ENCODE measurements at regions not wholly inside any gene's neighbourhood (a gene's known extent, or its start where the extent isn't known, plus 50 kb on each side); places are given as distances from the start of the nearest gene placed in this dataset.

GRCh38 chr18:41331661-41332060, 623.4 kb upstream of the PIK3C3 start:
- DNase-seq = no peak

DNA sequence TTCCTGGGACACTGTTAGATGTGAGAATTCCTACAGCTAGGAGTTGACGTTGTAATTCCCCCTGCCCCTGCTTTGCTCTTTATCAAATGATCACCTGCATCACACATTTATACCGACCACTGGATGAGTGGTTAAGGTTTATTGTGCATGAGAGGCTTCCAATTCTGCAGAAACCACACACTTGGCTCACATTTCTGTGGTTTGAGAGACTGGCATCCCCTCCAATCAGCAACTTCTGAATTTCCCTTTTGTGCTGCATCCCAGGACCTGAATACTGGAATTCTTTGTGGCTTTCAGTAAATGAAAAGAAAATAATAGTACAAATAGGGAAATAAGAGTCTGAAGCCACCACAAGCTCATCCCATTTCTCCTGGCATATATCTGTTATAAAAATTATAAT, 628.7 kb upstream of the PIK3C3 start:
- no peak for DNase-seq

DNA sequence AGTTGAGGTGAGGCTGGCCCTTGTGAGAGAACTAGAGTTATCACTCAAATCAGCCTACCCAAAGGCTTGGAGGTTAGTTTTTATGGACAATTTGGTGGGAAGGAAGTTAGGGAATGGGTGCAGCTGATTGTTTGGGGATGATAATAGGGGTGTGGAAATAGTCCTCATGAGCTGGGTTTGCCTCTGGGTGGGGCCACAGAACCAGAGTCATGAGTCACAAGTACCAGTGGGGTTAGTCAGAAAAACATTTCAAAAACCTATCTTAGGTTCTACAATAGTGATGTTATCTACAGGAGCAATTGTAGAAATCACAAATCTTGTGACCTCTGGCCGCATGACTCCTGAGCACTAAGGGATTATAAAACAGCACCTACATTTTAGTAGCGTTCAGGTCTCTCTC, 630.1 kb upstream of the PIK3C3 start:
- DNase-seq = no peak

GRCh38 chr18:41324020-41324791, 630.8 kb upstream of the PIK3C3 start:
- no peak for DNase-seq

- no peak for DNase-seq
These were observed 632.0 kb upstream of the PIK3C3 start for GRCh38 chr18:41323044-41323443.

DNA sequence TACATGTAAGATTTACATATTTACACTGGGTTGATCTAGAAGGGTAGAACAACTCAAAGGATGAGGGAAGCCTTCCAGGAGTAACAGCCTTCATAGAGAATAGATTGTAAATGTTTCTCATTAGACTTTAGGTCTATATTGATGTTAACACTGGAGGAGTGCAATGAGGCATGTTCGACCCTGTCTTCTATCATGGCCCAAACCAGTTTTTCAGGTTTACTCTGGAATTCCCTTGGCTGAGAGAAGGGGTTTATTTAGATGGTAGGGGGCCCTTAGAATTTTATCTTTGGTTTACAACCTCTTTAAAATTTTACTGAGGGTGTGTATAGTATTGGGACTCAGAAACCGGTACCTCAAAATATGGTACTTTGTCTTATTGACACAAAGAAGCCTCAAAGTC, 634.9 kb upstream of the PIK3C3 start:
- no peak for DNase-seq

DNA sequence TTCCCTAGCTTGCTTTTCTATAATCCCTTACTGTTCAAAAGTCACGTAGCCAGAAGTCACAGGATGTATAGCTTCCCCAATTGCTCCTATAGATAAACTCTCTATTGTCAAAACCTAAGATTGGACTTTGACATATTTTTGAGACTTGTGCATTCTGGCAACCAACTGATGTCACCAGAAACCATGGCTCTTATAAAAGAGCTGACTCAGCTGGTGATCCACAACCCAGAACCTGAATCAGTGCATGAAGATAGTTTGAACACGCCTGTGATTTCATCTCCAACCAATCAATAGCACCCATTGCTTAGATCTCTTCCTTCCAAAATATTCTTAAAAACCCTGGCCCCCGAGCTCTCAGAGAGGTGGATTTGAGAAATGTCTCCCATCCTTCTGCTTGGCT, 639.9 kb upstream of the PIK3C3 start:
- DNase-seq = no peak

- DNase-seq = no peak
These were observed 643.2 kb upstream of the PIK3C3 start for GRCh38 chr18:41311571-41312547.

DNA sequence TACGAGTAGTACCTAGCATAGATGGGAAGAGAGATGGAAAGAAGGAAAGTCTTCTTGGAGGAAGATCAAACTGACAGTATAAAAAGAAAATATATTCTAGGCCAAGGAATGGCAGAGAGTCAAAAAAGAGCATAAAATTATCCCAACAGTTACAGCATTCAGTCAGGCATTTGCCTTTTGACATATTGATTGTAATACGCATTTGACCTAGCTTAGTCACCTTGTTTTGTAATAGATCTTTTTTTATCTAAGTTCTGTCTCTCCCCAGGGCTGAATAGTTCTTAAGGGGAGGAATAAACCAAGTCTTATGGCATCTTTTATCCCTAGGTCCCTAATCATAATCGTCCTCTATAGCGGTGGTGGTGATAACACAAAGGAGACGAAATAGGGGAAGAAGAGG, 657.3 kb upstream of the PIK3C3 start:
- DNase-seq = no peak

GRCh38 chr18:41269294-41269693, 685.7 kb upstream of the PIK3C3 start:
- no peak for DNase-seq

GRCh38 chr18:41268271-41268670, 686.8 kb upstream of the PIK3C3 start:
- DNase-seq = no peak

- no peak for DNase-seq
These were observed 688.4 kb upstream of the PIK3C3 start for GRCh38 chr18:41266616-41267015.

DNA sequence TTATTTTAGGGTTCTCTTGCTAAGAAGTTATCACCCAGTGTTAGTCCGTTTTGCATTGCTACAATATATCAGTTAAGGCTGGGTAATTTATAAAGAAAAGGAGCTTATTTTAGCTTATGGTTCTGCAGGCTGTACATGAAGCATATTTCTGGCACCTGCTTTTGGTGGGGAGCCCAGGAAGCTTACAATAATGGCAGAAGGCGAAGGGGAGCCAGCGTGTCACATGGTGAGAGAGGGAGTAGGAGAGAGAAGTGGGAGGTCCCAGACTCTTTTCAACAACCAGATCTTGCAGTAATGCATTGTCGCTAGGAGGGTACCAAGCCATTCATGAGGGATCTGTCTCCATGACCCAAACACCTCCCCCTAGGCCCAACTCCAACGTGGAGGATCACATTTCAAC, 688.8 kb upstream of the PIK3C3 start:
- DNase-seq = peak; percentile 69

GRCh38 chr18:41265047-41265446, 690.0 kb upstream of the PIK3C3 start:
- DNase-seq = no peak

DNA sequence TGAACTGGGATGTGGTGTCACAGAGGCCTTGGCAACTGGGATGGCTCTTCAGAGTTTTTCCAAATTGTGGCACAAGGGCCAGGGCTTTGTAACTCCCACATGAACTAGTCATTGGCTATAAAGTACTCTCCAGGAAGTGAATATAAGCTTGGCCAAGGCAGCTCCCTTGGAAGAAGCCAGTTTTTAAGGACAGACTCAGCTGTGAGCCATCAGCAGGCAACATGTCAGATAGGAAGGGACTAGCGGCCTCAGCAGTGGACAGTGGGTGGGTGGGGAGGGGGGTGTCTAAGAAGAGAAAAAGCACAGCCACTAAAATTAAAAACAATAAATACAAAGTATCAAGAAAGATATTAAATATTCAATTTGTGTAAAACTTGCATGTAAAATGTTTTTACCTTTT, 691.1 kb upstream of the PIK3C3 start:
- no peak for DNase-seq

DNA sequence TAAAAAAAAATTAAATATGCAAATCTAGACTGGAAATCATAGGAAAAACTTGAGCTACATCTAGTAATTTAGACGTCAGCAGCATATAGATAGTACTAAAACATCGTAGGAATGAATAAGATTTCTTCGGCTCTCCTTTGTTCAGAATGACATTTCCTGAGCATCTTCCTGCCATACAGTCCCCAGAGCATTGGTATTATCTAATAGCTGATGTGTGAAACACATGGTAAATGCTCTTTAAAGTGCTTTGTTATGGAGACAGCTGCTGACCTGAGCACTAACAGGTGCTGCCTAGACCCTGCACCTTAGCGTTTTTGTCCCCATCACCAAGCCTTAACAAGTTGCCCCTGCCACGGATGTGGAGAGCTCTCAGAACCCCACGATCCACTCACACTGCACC, 692.3 kb upstream of the PIK3C3 start:
- DNase-seq = no peak

DNA sequence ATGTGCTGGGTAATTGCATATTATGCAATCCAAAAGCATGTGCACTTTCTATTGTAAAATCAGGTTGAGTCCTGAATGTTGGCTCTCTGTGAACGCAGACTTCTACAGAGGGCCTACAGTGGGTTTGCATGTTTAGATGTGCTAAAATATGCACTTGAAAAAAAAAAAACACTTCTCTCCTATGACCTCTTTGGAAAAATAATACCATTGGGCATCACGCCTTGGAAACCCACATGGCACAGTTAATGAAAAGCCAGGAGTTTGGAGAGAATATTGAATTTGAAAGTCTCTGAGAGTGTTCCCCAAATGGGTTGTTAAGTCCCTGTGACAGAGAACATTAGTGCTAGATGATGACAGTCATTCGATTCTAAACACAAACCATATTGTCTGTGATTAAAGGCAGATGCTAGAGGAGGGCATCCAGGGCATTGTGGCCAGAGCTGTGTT, 710.4 kb upstream of the PIK3C3 start:
- peak; percentile 43 for DNase-seq

DNA sequence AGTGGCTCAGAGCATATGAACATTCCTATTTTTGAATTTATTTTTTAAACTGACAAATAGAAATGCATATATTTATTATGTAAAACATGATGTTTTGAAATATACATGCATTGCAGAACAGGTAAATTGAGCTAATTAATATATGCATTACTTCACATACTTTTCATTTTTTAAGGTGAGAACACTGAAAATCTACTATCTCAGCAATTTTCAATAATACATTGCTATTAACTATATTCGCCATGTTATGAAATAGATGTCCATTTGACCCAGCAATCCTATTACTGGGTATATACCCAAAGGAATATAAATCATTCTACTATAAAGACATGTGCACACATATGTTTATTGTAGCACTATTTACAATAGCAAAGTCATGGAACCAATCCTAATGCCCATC, 717.7 kb upstream of the PIK3C3 start:
- no peak for DNase-seq

DNA sequence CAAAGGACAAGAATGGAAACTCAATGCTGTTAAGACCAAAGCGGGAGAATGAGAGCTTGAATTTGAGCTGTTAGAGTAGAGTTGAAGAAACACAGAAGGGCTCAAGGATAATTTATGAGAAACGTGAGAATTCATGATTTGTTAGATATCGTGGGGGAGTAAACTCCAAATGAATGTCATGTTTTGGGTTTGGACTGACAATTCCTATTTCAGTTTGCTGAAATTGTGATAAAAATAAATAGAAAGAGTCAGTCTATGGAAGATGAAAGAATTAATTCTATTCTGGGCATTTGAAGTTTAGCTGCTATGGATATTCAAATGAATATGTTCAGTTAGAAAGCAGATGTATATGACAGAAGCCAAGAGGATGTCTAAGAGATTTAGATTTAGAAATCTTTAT, 723.4 kb upstream of the PIK3C3 start:
- no peak for DNase-seq

- no peak for DNase-seq
These were observed 727.0 kb upstream of the PIK3C3 start for GRCh38 chr18:41227993-41228392.

DNA sequence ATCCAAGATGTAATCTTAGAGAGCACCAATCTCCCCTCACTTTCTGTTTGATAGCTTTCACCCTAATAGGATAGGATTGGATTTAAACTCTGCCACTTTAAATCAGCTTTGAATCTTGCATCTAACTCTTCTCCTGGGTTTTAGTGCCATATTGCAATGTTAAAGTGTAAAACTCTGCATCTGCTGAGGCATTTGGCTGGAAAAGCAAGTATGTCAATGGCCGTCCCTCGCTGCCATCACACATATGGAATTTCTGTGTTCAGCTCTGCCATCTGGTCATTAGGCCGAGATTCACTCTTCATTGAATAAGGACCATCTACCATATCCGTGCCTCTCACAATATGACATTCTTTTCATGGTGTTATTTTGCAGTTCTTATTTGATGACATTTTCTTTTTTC, 728.1 kb upstream of the PIK3C3 start:
- DNase-seq = no peak

GRCh38 chr18:41226186-41226585, 728.8 kb upstream of the PIK3C3 start:
- no peak for DNase-seq

GRCh38 chr18:41216341-41217003, 738.6 kb upstream of the PIK3C3 start:
- DNase-seq = no peak

DNA sequence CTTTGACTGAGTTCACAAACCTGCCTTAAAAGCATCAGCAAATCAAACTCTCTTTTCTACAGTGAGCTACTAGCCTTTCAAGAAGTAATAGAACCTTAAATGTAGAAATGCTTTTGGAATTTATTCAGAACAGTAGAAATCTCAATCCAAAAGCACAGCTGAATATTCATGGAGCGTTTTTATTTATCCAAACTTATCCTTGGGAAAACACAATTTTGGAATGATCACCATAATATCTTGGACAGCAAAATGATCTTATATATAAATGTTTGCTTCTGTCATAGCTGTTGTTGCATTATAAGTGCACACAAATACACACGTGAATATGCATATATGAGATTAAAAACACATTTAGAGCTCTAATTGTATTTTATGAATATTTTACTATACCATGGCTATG, 747.3 kb upstream of the PIK3C3 start:
- DNase-seq = no peak
